Stimulated activated CD4-positive, alpha-beta T cell treated with anti-CD3 and anti-CD28 coated beads, TNF-alpha, amount 100 ng/mL, for 48 hours (primary cell): ENCODE measurements at regions not wholly inside any gene's neighbourhood (a gene's known extent, or its start where the extent isn't known, plus 50 kb on each side); places are given as distances from the start of the nearest gene placed in this dataset.
"Not testable (repeated sequence)": the region's sequence is repeated elsewhere in the genome, so short reads cannot be mapped to it uniquely, and the experiment has no call there.

Experiments
- DNase-seq, 3 donors: peaks; one replicate each; pipeline ENCODE4 v3.0.0-alpha.2; 2020; ENCODE audit warnings: low read depth in 3 of 3

DNA sequence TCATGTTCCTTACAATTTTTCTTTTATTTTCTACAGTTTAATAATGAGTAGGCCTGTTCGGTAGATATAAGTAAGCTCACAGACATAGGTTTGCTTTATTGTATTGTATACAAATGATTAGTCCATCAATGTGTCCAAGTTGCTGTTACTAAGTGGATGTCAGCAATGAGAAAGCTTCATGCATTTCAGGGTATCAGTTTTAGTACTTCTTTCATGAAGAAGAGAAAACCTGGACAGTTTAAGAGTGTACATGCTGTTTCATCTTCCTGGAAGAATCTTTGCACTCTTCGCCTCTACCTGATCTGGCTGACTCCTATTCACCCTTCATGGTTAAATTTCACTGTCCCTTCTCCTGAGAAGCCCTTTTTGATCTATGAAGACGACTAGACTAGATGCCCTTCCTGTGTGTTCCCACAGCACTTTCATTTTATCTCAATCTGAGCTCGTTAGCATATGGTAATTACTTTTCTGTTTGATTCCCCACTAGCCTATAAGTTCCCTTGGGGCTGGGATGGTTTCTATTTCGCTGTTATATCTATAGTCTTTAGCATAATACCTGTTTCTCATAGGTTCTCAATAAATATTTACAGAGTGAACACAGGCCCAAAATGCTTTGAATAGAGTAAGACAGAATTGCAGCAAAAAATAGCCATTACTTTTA, 70.7 kb downstream of the CETN3 start:
- no peak for DNase-seq

GRCh38 chr5:90337449-90338052, 72.0 kb downstream of the CETN3 start:
- DNase-seq: no peak

DNA sequence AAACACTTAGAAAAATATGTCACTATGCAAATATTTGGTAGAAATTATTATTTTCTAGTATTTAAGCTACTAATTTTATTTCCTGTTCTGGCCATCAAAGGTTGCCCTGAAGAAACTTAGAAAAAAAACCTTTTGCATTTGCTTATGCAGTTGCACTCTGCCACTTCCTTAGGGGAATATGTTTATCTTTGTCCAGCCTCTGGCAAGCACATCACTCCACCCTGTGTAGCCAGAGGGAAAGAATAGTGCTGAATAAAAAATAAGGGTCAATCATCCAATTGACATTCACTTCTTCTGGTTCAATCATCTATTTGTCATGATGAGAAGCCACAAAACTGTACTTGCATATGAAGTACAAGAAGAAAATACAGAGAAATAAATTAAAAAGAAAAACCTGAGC, 72.8 kb downstream of the CETN3 start:
- DNase-seq: no peak

- no peak for DNase-seq
Measured at GRCh38 chr5:90334741-90335140, 74.8 kb downstream of the CETN3 start.

- DNase-seq: no peak
Measured at GRCh38 chr5:90329911-90330310, 79.6 kb downstream of the CETN3 start.

DNA sequence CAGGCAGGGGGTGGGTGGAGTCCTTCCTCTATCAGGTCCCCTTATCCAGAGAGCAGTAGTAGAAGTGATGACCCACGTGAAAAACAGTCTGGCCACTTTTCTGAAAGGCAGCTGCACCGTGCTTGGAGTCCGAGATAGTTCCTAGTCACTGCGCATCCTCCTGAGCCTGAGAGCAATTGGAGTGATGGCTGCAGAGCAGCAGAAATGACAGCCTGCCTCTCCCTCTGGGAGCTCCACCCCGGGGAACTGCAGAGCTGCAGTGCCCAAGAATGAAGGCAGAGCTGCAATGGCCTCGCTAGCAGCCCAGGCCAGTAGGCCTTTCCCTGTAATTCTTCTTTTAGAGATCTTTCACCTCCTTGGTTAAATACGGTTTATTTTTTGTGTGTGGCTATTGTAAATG, 82.6 kb downstream of the CETN3 start:
- DNase-seq: no peak

GRCh38 chr5:90325093-90325492, 84.5 kb downstream of the CETN3 start:
- no peak for DNase-seq

DNA sequence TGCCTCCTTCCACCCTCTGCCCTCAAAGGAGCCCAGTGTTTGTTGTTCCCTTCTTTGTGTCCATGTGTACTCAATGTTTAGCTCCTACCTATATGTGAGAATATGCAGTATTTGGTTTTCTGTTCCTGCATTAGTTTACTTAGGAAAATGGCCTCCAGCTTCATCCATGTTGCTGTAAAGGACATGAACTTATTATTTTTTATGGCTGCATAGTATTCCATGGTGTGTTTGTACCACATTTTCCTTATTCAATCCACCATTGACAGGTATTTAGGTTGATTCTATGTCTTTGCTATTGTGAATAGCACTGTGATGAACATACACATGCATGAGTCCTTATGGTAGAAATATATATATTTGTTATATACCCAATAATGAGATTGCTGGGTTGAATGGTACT, 89.2 kb downstream of the CETN3 start:
- DNase-seq: not testable (repeated sequence)

DNA sequence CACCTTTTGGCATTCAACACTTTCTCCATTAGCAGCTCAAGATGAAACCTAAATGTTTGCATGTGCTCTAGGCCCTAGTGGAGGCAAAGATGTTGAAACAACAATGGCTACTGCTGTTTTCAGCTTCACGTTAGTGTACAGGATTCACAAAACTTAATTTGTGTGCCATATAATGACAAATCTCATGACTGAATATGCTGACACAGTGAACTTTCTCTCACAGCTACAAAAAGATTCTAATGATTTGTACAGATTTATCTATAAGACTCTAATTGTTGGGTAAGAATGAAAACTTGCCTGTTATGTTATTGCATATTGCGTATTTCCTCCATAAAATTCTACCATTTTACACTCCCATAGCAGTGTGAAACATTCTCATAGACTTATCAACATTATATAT, 97.5 kb downstream of the CETN3 start:
- no peak for DNase-seq

DNA sequence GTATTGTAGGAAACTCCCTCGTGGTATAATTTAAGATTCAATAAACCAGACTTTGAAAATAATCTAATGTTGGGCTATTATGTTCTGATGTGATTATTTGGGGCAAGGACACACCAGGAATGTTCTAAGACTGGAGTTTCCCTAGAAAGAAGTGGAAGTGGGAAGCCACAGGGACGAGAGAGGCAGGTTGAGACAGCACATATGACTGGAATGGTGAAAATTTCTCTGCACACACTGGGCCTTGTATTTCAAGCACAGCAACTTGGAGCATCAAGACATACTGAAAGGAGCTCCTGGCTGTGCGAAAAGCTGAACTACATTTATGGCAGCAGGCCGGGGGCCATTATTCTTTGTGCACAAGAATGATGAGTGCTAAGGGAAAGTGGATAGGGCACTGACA, 98.2 kb downstream of the CETN3 start:
- no peak for DNase-seq

DNA sequence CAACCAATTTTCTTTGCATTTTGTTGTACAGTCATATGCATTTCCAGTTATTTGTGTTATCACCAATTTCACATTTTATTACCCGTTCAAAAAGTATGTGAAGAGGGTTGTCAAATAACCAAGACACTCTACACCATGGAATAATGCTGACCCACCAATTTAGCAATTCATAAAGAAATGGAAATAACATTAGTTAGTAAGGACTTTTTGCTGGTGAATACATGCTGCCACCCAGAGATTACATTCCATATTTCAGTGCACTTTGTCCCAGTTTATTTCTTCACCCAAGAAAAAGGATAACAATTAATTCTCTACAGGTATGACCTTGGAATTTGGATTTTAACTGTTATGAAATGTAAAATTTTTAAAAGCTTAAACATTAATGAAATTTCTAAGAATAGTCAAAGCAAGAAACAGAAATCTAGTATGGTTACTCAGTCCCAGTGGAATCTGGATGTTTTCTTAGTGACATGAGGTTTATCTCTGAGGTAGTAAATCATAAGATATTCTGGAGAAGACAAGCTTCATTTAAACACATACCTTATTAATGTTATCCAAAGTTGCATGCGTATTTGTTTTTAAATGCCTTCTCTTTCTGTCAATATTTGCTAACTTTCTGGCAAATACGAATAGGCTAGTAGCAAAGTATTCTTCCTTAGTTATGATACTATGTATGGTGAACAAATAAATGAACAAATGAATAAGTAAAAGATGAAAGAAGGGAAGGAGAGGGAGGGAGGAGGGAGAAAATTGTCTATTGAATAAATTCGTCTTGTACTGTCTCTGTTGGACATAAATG, 100.6 kb downstream of the CETN3 start:
- no peak for DNase-seq

DNA sequence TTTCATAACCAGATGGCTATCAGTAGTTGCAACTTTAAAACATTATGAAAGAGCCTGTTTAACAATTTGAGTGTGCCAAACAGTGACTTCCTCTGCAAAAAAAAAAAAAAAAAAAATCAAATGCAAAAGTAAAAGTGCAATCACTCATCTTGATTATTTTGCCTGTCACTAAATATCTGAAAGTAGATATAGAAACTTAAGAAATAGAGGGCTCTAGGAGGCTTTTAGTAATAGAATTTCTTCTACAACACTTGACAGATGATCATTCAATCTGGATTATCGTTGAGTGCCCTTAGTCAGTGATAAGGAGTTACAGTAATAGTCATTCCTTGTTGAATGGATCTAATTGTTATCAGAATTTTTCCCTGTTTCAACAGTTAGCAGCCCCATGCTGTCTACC, 101.8 kb downstream of the CETN3 start:
- DNase-seq: no peak

GRCh38 chr5:90307322-90307721, 102.2 kb downstream of the CETN3 start:
- no peak for DNase-seq

DNA sequence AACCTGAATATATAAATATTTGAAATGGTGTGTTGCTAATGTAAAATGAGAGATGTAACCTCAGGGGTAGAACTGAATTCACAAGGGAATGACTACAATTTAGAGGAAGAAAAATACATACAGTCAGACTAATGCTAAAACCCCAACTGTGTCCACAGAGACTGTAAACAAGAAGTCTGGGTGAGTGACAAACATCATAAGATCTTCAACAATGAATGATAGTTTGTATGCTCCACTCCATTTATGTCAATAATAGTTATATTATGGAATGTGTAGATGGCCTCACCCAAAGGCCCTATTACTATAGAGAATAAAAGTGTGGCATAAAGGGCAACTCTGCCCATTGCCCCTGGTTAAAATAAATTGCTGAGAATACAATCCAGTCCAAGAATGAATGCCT, 102.9 kb downstream of the CETN3 start:
- DNase-seq: no peak

DNA sequence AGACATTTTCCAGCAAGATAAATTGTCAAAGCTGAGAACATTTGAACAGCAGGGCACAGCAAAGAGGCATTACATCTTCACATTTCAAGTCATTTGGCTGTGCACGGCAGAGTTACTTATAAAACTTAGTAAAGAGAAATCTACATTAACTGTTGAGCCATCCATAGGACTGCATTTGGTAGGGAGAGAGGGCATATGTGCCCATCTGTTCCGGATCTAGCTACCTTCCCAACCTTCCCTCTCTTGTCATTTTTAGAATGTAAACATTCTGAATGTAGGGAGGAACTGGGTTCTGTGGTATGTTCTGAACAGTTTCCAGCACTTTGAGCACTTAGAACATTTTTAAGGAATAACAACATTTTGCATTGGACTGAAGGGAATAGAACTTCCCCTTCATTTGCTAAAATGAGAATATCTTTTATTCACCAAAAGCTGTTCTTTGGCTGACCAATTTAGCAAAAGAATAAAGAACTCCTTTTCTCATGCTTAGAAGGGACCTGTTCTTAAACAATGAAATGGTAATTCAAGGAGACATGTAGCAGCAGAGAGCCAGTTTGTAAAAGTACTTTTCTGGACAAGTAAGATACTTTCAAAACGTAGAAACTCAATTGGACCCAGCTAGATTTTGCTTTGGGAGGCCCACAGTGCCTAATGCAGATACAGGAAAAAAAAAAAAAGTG, 104.4 kb downstream of the CETN3 start:
- no peak for DNase-seq

DNA sequence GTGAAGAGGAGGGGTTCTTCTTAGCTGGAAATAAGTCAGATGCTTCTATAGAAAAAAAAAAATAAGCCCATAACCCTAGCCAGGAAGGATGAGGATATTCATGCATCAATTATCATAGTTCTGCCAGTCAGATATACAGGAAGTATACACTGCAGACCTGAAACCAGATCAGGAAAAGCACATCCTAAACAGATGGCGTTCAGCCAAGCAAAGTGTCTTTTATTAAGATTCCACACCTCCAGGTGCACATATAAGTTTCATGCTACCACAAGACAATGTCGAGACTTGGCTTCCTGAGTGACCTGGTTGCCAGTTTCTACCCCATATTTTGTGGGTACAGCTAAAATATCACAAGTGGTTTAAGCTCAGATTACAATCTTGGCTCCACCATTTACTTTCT, 108.3 kb downstream of the CETN3 start:
- no peak for DNase-seq

- no peak for DNase-seq
Measured at GRCh38 chr5:90297045-90297764, 112.4 kb downstream of the CETN3 start.

DNA sequence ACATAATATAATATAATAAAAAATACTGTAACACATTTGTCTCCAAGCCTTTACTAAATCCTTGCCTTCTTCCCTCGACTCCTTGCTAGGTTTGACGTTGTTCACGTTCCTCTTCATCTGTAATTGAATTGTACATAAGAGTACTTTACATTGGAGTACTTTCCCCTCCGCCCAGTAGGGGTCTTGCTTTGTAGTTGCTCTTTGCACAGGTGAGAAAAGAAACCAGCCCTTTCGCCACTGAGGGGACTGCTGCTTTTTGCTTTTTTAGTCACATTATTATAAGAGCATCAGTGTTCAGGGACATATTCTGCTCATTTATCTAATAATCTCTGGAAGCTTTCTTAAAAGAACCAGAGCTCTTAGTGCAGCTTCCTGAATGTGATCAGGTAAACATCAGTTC, 115.0 kb downstream of the CETN3 start:
- DNase-seq: no peak

GRCh38 chr5:90293931-90294330, 115.6 kb downstream of the CETN3 start:
- DNase-seq: no peak

GRCh38 chr5:90290648-90291047, 118.9 kb downstream of the CETN3 start:
- no peak for DNase-seq

DNA sequence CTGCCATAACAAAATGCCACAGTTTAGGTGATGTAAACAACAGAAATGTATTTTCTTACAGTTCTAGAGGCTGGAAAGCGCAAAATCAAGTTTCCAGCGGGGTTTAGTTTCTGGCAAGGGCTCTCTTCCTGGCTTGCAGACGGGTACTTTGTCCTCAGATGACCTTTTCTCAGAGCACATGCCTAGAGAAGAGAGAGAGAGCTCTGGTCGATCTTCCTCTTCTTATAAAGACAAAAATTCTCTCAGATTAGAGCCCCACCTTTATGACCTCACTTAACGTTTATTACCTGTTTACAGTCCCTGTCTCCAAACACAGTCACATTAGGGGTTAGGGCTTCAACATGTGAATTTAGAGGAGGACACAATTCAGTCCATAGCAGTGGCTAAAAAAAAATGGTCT, 119.7 kb downstream of the CETN3 start:
- DNase-seq: no peak

DNA sequence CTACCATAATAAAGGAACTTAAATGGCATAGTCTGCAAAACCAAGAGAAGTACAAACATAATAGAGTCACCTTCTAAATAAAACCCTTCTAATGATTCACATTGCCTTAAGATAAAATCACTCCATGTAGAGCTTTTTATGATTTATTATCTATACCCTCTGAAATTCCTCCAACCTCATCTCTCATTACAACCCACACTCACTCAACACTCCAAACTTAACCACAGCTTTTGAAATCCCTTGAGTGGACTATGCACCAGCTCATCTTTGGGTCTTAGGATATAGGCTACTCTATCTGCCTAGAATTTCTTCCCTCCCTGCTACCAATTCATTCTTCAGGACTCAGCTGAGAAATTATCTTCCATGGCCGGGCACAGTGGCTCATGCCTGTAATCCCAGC, 122.5 kb downstream of the CETN3 start:
- DNase-seq: no peak
